HG03045 (cell line): ENCODE measurements at regions not wholly inside any gene's neighbourhood (a gene's known extent, or its start where the extent isn't known, plus 50 kb on each side); places are given as distances from the start of the nearest gene placed in this dataset.
"Not testable (repeated sequence)": the region's sequence is repeated elsewhere in the genome, so short reads cannot be mapped to it uniquely, and the experiment has no call there.

Source experiments
- ATAC-seq: cut with Tn5 transposase; IDR thresholded peaks from one replicate; pipeline ENCODE4 v1.9.1; 2021; ENCODE audit warnings: mild to moderate bottlenecking, moderate library complexity; ENCODE audit not compliant: unreplicated experiment

- ATAC-seq: no peak
These were observed 70.0 kb upstream of the SMIM30 start for GRCh38 chr7:113188396-113188795.

- ATAC-seq: no peak
These were observed 61.0 kb upstream of the SMIM30 start for GRCh38 chr7:113179313-113179712.

GRCh38 chr7:113176836-113177235 is 58.5 kb upstream of the SMIM30 start:
- ATAC-seq: no peak

- not testable (repeated sequence) for ATAC-seq
These were observed 57.8 kb upstream of the SMIM30 start for GRCh38 chr7:113176180-113176579.

GRCh38 chr7:113175525-113176104 is 57.3 kb upstream of the SMIM30 start:
- ATAC-seq: no peak

GRCh38 chr7:113172726-113173125 is 54.4 kb upstream of the SMIM30 start:
- no peak for ATAC-seq

- ATAC-seq: no peak
These were observed 52.2 kb upstream of the SMIM30 start for GRCh38 chr7:113170591-113170990.
